SK-N-SH (cell line): ENCODE measurements at regions not wholly inside any gene's neighbourhood (a gene's known extent, or its start where the extent isn't known, plus 50 kb on each side); places are given as distances from the start of the nearest gene placed in this dataset.

ENCODE experiments used
- CTCF ChIA-PET: fragments of 300-600, 350-600 bp; formaldehyde crosslinking; extraction: SDS; loops from one replicate; lab custom pipeline; 2021; lab: Yijun Ruan, JAX
- POLR2A ChIA-PET: fragments of 350-600 bp; sonication (Branson Sonifier 250); formaldehyde crosslinking; extraction: SDS; loops from one replicate; lab custom pipeline; 2020; ENCODE audit warnings: antibody characterized with exemption, inconsistent platforms; lab: Yijun Ruan, JAX
- DNase-seq: peaks from one replicate; pipeline ENCODE4 v3.0.0; 2012
- H2AFZ ChIP-seq: fragments of 200-600 bp; sonication (generic); 2 replicates; pipeline ENCODE4 v1.8.1; 2016; ENCODE audit warnings: antibody characterized with exemption, mild to moderate bottlenecking, low read depth
- H3F3A ChIP-seq: fragments of 200-600 bp; sonication (generic); replicated peaks from 2 replicates; pipeline ENCODE3; 2016; ENCODE audit warnings: antibody characterized with exemption, mild to moderate bottlenecking; ENCODE audit not compliant: insufficient read depth
- H3K27ac ChIP-seq, 2 experiments: fragments of 200-500 bp in 1 of 2; fragments of 200-600 bp in 1 of 2; sonication (Bioruptor generic) in 1 of 2; sonication (generic), shearing (Covaris generic) in 1 of 2; 2 replicates each; pipeline versions ENCODE4 v1.5.1 to v1.6.1; 2014 to 2016; ENCODE audit warnings: low read depth in 2 of 2, inconsistent platforms in 1 of 2, low read length in 1 of 2, mild to moderate bottlenecking in 1 of 2, mixed read lengths in 1 of 2
- H3K27me3 ChIP-seq: fragments of 200-600 bp; sonication (generic), shearing (Covaris generic); 2 replicates; pipeline ENCODE4 v1.6.1; 2016; ENCODE audit warnings: mixed run types; ENCODE audit not compliant: insufficient read depth
- H3K36me3 ChIP-seq, 2 experiments: fragments of 200-500 bp in 1 of 2; fragments of 200-600 bp in 1 of 2; sonication (Bioruptor generic) in 1 of 2; sonication (generic) in 1 of 2; replicated peaks in 1 of 2; 2 replicates each; pipeline versions ENCODE3 to v1.5.1; 2014 to 2016; ENCODE audit warnings: low read length in 1 of 2, mild to moderate bottlenecking in 1 of 2; ENCODE audit not compliant: insufficient read depth in 2 of 2, control insufficient read depth in 1 of 2
- H3K4me1 ChIP-seq, 2 experiments: fragments of 200-500 bp in 1 of 2; fragments of 200-600 bp in 1 of 2; sonication (Bioruptor generic) in 1 of 2; sonication (generic), shearing (Covaris generic) in 1 of 2; 2 replicates each; pipeline versions ENCODE4 v1.5.1 to v1.6.1; 2014 to 2016; ENCODE audit warnings: low read depth in 1 of 2, low read length in 1 of 2, mixed run types in 1 of 2; ENCODE audit not compliant: insufficient read depth in 2 of 2, control insufficient read depth in 1 of 2
- H3K4me2 ChIP-seq: fragments of 200-600 bp; sonication (generic), shearing (Covaris generic); 2 replicates; pipeline ENCODE4 v1.6.1; 2017; ENCODE audit warnings: mixed run types
- H3K4me3 ChIP-seq, 2 experiments: fragments of 200-500 bp in 1 of 2; fragments of 200-600 bp in 1 of 2; sonication (Bioruptor generic) in 1 of 2; sonication (generic), shearing (Covaris generic) in 1 of 2; 2 replicates each; pipeline versions ENCODE4 v1.5.1 to v1.8.1; 2014 to 2016; ENCODE audit warnings: low read depth in 2 of 2, inconsistent platforms in 1 of 2, low read length in 1 of 2, mild to moderate bottlenecking in 1 of 2, mixed read lengths in 1 of 2, moderate library complexity in 1 of 2
- H3K79me2 ChIP-seq: fragments of 200-600 bp; sonication (generic); 2 replicates; pipeline ENCODE4 v1.8.1; 2017; ENCODE audit warnings: mild to moderate bottlenecking; ENCODE audit not compliant: insufficient read depth
- H3K9ac ChIP-seq: fragments of 200-600 bp; sonication (generic); 2 replicates; pipeline ENCODE4 v1.6.1; 2017; ENCODE audit warnings: mixed run types
- H3K9me2 ChIP-seq: fragments of 200-600 bp; sonication (generic); 2 replicates; pipeline ENCODE4 v1.6.1; 2017; ENCODE audit warnings: mixed run types
- H3K9me3 ChIP-seq: fragments of 200-600 bp; sonication (generic); 2 replicates; pipeline ENCODE4 v1.6.1; 2017; ENCODE audit warnings: mixed run types, mild to moderate bottlenecking, moderate library complexity
- H4K20me1 ChIP-seq: fragments of 200-600 bp; sonication (generic); 2 replicates; pipeline ENCODE4 v1.6.1; 2017; ENCODE audit warnings: mild to moderate bottlenecking, mixed run types; ENCODE audit not compliant: insufficient read depth
- EZH2phosphoT487 ChIP-seq: fragments of 200-600 bp; sonication (generic); IDR thresholded peaks from 2 replicates; pipeline ENCODE4 v1.6.1; 2017; ENCODE audit warnings: low read depth, mixed run types, mild to moderate bottlenecking, antibody characterized with exemption, moderate library complexity, borderline replicate concordance
- FOXJ3 ChIP-seq: sonication (generic); formaldehyde crosslinking; IDR thresholded peaks from 2 replicates; pipeline ENCODE4 v1.5.1; 2020; ENCODE audit warnings: mild to moderate bottlenecking, missing genetic modification reagents
- FOXM1 ChIP-seq: IDR thresholded peaks from 2 replicates; pipeline ENCODE4 v1.4.0; 2012; ENCODE audit warnings: low read depth, mild to moderate bottlenecking
- JUND ChIP-seq: IDR thresholded peaks from 2 replicates; pipeline ENCODE4 v1.4.0; 2012
- MXI1 ChIP-seq: IDR thresholded peaks from 2 replicates; pipeline ENCODE4 v1.6.1; 2012; ENCODE audit warnings: mild to moderate bottlenecking, low read depth, low read length, improper control_type of control experiment
- POLR2AphosphoS5 ChIP-seq: IDR thresholded peaks from 2 replicates; pipeline ENCODE4 v1.6.1; 2012; ENCODE audit warnings: low read depth, low read length
- RCOR1 ChIP-seq: fragments of 150-350 bp; IDR thresholded peaks from 2 replicates; pipeline ENCODE4 v1.6.1; 2017; ENCODE audit warnings: antibody characterized with exemption, low read length
- RFX5 ChIP-seq: IDR thresholded peaks from 2 replicates; pipeline ENCODE4 v1.6.1; 2012; ENCODE audit warnings: mild to moderate bottlenecking, improper control_type of control experiment, low read length
- RXRA ChIP-seq: IDR thresholded peaks from 2 replicates; pipeline ENCODE4 v1.4.0; 2012; ENCODE audit warnings: low read depth, mild to moderate bottlenecking, borderline replicate concordance
- SIN3A ChIP-seq: IDR thresholded peaks from 2 replicates; pipeline ENCODE4 v1.6.1; 2012; ENCODE audit warnings: low read depth, mild to moderate bottlenecking, low read length, moderate library complexity, borderline replicate concordance
- TAF1 ChIP-seq: IDR thresholded peaks from 2 replicates; pipeline ENCODE4 v1.6.1; 2012; ENCODE audit warnings: low read depth, mild to moderate bottlenecking, low read length, moderate library complexity, borderline replicate concordance
- TCF12 ChIP-seq: IDR thresholded peaks from 2 replicates; pipeline ENCODE4 v1.4.0; 2012
- TEAD4 ChIP-seq: IDR thresholded peaks from 2 replicates; pipeline ENCODE4 v1.4.0; 2012; ENCODE audit warnings: mild to moderate bottlenecking, borderline replicate concordance; ENCODE audit not compliant: insufficient read depth
- YY1 ChIP-seq: IDR thresholded peaks from 2 replicates; pipeline ENCODE4 v1.4.0; 2012; ENCODE audit warnings: low read depth, mild to moderate bottlenecking
- WGBS: methylation state at CpG from one replicate; pipeline ENCODE4 v1.1.6; 2017; ENCODE audit warnings: low lambda C conversion rate; 5-methylcytosine and 5-hydroxymethylcytosine counted together
- TF ChIP-seq, protein P1 (sequence below): IDR thresholded peaks from 2 replicates; pipeline ENCODE4 v1.6.1; 2012; ENCODE audit warnings: mild to moderate bottlenecking, low read depth, low read length, moderate library complexity
- TF ChIP-seq, protein P2 (sequence below): IDR thresholded peaks from 2 replicates; pipeline ENCODE4; 2012
- TF ChIP-seq, protein P3 (sequence below): IDR thresholded peaks from 2 replicates; pipeline ENCODE4 v1.4.0; 2012; ENCODE audit warnings: low read depth

DNA sequence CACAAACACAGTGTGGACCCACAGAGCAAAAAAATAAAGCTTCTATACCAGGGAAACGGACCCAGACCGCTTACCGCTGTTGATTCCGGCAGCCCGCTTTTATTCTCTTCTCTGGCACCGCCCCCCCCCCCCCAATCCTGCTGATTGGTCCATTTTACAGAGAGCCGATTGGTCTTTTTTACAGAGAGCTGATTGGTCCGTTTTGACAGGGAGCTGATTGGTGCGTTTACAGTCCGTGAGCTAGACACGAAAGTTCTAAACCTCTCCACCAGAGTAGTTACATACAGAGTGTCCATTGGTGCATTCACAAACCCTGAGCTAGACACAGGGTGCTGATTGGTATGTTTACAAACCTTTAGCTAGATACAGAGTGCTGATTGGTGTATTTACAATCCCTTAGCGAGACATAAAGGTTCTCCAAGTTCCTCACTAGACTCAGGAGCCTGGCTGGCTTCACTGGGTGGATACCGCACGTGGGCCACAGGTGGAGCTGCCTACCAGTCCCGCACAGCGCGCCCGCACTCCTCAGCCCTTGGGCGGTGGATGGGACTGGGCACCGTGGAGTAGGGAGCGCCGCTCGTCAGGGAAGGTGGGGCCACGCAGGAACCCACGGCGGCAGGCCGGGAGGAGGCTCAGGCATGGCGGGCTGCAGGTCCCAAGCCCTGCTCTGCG, 92.4 kb downstream of the HAPSTR1 start:
- Histone ChIP-seq H3K9me2 (no peaks in the 10 kb centered on the region), H3K4me3 (no peak overlapping the region), H3K36me3 (no peaks in the 10 kb centered on the region), H3K9me3 (no peaks in the 10 kb centered on the region), H3K4me2 (no peak overlapping the region), H3K27me3 (no peaks in the 10 kb centered on the region), H3K79me2 (no peaks in the 10 kb centered on the region), H3K9ac (no peak overlapping the region), H4K20me1 (no peaks in the 10 kb centered on the region), H2AFZ (no peak overlapping the region), H3K27ac (no peak overlapping the region), H3K4me1 (no peaks in the 10 kb centered on the region), H3F3A (no peaks in the 10 kb centered on the region)
- TF ChIP-seq, protein P1, sequence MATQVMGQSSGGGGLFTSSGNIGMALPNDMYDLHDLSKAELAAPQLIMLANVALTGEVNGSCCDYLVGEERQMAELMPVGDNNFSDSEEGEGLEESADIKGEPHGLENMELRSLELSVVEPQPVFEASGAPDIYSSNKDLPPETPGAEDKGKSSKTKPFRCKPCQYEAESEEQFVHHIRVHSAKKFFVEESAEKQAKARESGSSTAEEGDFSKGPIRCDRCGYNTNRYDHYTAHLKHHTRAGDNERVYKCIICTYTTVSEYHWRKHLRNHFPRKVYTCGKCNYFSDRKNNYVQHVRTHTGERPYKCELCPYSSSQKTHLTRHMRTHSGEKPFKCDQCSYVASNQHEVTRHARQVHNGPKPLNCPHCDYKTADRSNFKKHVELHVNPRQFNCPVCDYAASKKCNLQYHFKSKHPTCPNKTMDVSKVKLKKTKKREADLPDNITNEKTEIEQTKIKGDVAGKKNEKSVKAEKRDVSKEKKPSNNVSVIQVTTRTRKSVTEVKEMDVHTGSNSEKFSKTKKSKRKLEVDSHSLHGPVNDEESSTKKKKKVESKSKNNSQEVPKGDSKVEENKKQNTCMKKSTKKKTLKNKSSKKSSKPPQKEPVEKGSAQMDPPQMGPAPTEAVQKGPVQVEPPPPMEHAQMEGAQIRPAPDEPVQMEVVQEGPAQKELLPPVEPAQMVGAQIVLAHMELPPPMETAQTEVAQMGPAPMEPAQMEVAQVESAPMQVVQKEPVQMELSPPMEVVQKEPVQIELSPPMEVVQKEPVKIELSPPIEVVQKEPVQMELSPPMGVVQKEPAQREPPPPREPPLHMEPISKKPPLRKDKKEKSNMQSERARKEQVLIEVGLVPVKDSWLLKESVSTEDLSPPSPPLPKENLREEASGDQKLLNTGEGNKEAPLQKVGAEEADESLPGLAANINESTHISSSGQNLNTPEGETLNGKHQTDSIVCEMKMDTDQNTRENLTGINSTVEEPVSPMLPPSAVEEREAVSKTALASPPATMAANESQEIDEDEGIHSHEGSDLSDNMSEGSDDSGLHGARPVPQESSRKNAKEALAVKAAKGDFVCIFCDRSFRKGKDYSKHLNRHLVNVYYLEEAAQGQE, result no peak
- TF ChIP-seq FOXJ3 (CRISPR knock-in tag) (no peak), TAF1 (no peak), YY1 (no peak), MXI1 (no peak), POLR2AphosphoS5 (no peak), RFX5 (no peak), TCF12 (no peak), FOXM1 (no peak)
- TF ChIP-seq, protein P2, sequence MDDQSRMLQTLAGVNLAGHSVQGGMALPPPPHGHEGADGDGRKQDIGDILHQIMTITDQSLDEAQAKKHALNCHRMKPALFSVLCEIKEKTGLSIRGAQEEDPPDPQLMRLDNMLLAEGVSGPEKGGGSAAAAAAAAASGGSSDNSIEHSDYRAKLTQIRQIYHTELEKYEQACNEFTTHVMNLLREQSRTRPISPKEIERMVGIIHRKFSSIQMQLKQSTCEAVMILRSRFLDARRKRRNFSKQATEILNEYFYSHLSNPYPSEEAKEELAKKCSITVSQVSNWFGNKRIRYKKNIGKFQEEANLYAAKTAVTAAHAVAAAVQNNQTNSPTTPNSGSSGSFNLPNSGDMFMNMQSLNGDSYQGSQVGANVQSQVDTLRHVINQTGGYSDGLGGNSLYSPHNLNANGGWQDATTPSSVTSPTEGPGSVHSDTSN, result no peak
- TF ChIP-seq, protein P3, sequence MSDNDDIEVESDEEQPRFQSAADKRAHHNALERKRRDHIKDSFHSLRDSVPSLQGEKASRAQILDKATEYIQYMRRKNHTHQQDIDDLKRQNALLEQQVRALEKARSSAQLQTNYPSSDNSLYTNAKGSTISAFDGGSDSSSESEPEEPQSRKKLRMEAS, result no peak
- ChIA-PET CTCF (interaction anchor here (0.8 to 1.4 kb wide), 2 partner anchors 24 to 45 kb away, joined by 3 to 4 read pairs; no protein-coding TSS in a partner anchor), POLR2A (no interaction called here)
- 66% methylated on average over 17 of the region's 29 CpGs for WGBS
- no peak for DNase-seq

DNA sequence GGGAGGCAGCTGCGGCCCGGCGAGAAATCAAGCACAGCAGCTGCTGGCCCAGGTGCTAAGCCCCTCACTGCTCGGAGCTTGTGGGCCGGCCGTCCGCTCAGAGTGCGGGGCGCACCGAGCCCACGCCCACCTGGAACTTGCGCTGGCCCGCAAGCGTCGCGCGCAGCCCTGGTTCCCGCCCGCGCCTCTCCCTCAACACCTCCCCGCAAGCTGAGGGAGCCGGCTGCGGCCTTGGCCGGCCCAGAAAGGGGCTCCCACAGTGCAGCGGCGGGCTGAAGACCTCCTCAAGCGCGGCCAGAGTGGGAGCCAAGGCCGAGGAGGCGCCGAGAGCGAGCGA, 92.9 kb downstream of the HAPSTR1 start:
- no peaks in the 10 kb centered on the region for H3K36me3 ChIP-seq
- no peaks in the 10 kb centered on the region for H3F3A ChIP-seq
- no peaks in the 10 kb centered on the region for H4K20me1 ChIP-seq
- no peaks in the 10 kb centered on the region for H3K4me1 ChIP-seq
- H3K79me2 ChIP-seq, result no peaks in the 10 kb centered on the region
- no peak overlapping the region for H3K27ac ChIP-seq
- H2AFZ ChIP-seq, result no peak overlapping the region
- no peak overlapping the region for H3K9ac ChIP-seq
- POLR2A ChIA-PET, result no interaction called here
- no peaks in the 10 kb centered on the region for H3K27me3 ChIP-seq
- H3K4me2 ChIP-seq, result no peak overlapping the region
- DNase-seq, result no peak
- no peaks in the 10 kb centered on the region for H3K9me2 ChIP-seq
- H3K9me3 ChIP-seq, result no peaks in the 10 kb centered on the region
- TF ChIP-seq SIN3A (no peak), JUND (no peak), TEAD4 (no peak), EZH2phosphoT487 (no peak), RXRA (no peak), RCOR1 (no peak), RFX5 (no peak)
- TF ChIP-seq, protein P3, result no peak
- no peak overlapping the region for H3K4me3 ChIP-seq
- WGBS, result 89% methylated on average over 23 of the region's 33 CpGs
- CTCF ChIA-PET, result no interaction called here
